Thymus (tissue), 11 donors: ENCODE measurements at regions not wholly inside any gene's neighbourhood (a gene's known extent, or its start where the extent isn't known, plus 50 kb on each side); places are given as distances from the start of the nearest gene placed in this dataset.
"Not testable (repeated sequence)": the region's sequence is repeated elsewhere in the genome, so short reads cannot be mapped to it uniquely, and the experiment has no call there.

Experiments
- DNase-seq, 9 donors: peaks; one replicate each; pipeline ENCODE4 v3.0.0-alpha.2; 2013; ENCODE audit warnings: low spot score in 9 of 9, low read depth in 6 of 9, missing footprints in 1 of 9
- H3K27ac ChIP-seq, 2 donors: one replicate each; pipeline ENCODE4 v1.5.1; 2013; ENCODE audit warnings: control low read depth in 1 of 2, low read depth in 1 of 2, low read length in 1 of 2, mild to moderate bottlenecking in 1 of 2, moderate library complexity in 1 of 2
- H3K27me3 ChIP-seq, 2 donors: one replicate each; pipeline ENCODE4 v1.5.1; 2013; ENCODE audit warnings: low read length in 1 of 2; ENCODE audit not compliant: control insufficient read depth in 2 of 2, insufficient read depth in 1 of 2
- H3K36me3 ChIP-seq, 2 donors: one replicate each; pipeline ENCODE4 v1.5.1; 2013; ENCODE audit warnings: low read length in 1 of 2, mild to moderate bottlenecking in 1 of 2, moderate library complexity in 1 of 2; ENCODE audit not compliant: control insufficient read depth in 2 of 2, insufficient read depth in 2 of 2
- H3K4me1 ChIP-seq, 2 donors: one replicate each; pipeline ENCODE4 v1.5.1; 2013; ENCODE audit warnings: low read length in 2 of 2; ENCODE audit not compliant: control insufficient read depth in 2 of 2, insufficient read depth in 2 of 2
- H3K4me3 ChIP-seq, 2 donors: one replicate each; pipeline ENCODE4 v1.5.1; 2013; ENCODE audit warnings: low read length in 2 of 2, control low read depth in 1 of 2, mild to moderate bottlenecking in 1 of 2
- H3K9me3 ChIP-seq, 2 donors: one replicate each; pipeline ENCODE4 v1.5.1; 2013; ENCODE audit warnings: low read length in 1 of 2, mild to moderate bottlenecking in 1 of 2; ENCODE audit not compliant: control insufficient read depth in 2 of 2, insufficient read depth in 1 of 2
- WGBS: extraction: QIAGEN DNeasy Blood & Tissue Kit; methylation state at CpG from one replicate; pipeline ENCODE4 v1.1.7; 2013; 5-methylcytosine and 5-hydroxymethylcytosine counted together
- donor health status: healthy.

- Histone ChIP-seq H3K27ac (no peak overlapping the region), H3K9me3 (no peaks in the 10 kb centered on the region)
- no peak for DNase-seq
Measured at GRCh38 chr14:43012817-43013216, 1406.1 kb downstream of the LRFN5 start.

GRCh38 chr14:43005807-43006206, 1399.1 kb downstream of the LRFN5 start:
- Histone ChIP-seq H3K4me3 (no peak overlapping the region), H3K27me3 (no peaks in the 10 kb centered on the region), H3K27ac (no peak overlapping the region), H3K36me3 (no peaks in the 10 kb centered on the region), H3K9me3 (peaks cover 5 to 6% of the 10 kb centered on the region in 2 donors), H3K4me1 (no peaks in the 10 kb centered on the region)
- DNase-seq = no peak
- WGBS = 79% methylated on average over 1 of the region's 1 CpG

More at GRCh38 chr14:43012817-43013216, 1406.1 kb downstream of the LRFN5 start:
- Histone ChIP-seq H3K4me3 (no peak overlapping the region), H3K36me3 (no peaks in the 10 kb centered on the region), H3K27me3 (no peaks in the 10 kb centered on the region), H3K4me1 (no peaks in the 10 kb centered on the region)
- WGBS = 94% methylated on average over 1 of the region's 1 CpG

GRCh38 chr14:43003845-43004244, 1397.2 kb downstream of the LRFN5 start:
- H3K4me1 ChIP-seq = no peaks in the 10 kb centered on the region
- no peak overlapping the region for H3K4me3 ChIP-seq
- 89% methylated on average over 3 of the region's 3 CpGs for WGBS
- DNase-seq = no peak
- H3K27ac ChIP-seq = no peak overlapping the region
- no peaks in the 10 kb centered on the region for H3K27me3 ChIP-seq
- peaks cover 5 to 6% of the 10 kb centered on the region in 2 donors for H3K9me3 ChIP-seq
- H3K36me3 ChIP-seq = no peaks in the 10 kb centered on the region

- no peaks in the 10 kb centered on the region for H3K4me1 ChIP-seq
- DNase-seq = no peak
- H3K4me3 ChIP-seq = no peak overlapping the region
- WGBS = 86% methylated on average over 3 of the region's 3 CpGs
- H3K36me3 ChIP-seq = no peaks in the 10 kb centered on the region
- H3K27me3 ChIP-seq = no peaks in the 10 kb centered on the region
- no peak overlapping the region for H3K27ac ChIP-seq
- H3K9me3 ChIP-seq = peaks cover 5 to 6% of the 10 kb centered on the region in 2 donors
Measured at GRCh38 chr14:43001731-43002130, 1395.1 kb downstream of the LRFN5 start.

GRCh38 chr14:42994051-42994736, 1387.5 kb downstream of the LRFN5 start:
- 85% methylated on average over 2 of the region's 2 CpGs for WGBS
- H3K36me3 ChIP-seq = no peaks in the 10 kb centered on the region
- H3K27ac ChIP-seq = no peak overlapping the region
- no peaks in the 10 kb centered on the region for H3K27me3 ChIP-seq
- H3K9me3 ChIP-seq = no peaks in the 10 kb centered on the region
- no peaks in the 10 kb centered on the region for H3K4me1 ChIP-seq
- H3K4me3 ChIP-seq = no peak overlapping the region
- DNase-seq = no peak

GRCh38 chr14:42992930-42993329, 1386.3 kb downstream of the LRFN5 start:
- 89% methylated on average over 1 of the region's 1 CpG for WGBS
- Histone ChIP-seq H3K9me3 (no peaks in the 10 kb centered on the region), H3K36me3 (no peaks in the 10 kb centered on the region), H3K27me3 (no peaks in the 10 kb centered on the region), H3K27ac (no peak overlapping the region), H3K4me1 (no peaks in the 10 kb centered on the region), H3K4me3 (no peak overlapping the region)
- no peak for DNase-seq

GRCh38 chr14:42980419-42980818, 1373.7 kb downstream of the LRFN5 start:
- Histone ChIP-seq H3K9me3 (no peaks in the 10 kb centered on the region), H3K4me1 (no peaks in the 10 kb centered on the region), H3K27me3 (no peaks in the 10 kb centered on the region), H3K4me3 (no peak overlapping the region), H3K27ac (no peak overlapping the region), H3K36me3 (no peaks in the 10 kb centered on the region)
- WGBS = 95% methylated on average over 1 of the region's 1 CpG
- no peak for DNase-seq

- H3K27ac ChIP-seq, H3K4me3 ChIP-seq, H3K36me3 ChIP-seq, DNase-seq, H3K27me3 ChIP-seq, H3K4me1 ChIP-seq, H3K9me3 ChIP-seq: not testable (repeated sequence)
- WGBS = 94% methylated on average over 21 of the region's 21 CpGs
Measured at GRCh38 chr14:42973171-42973570, 1366.5 kb downstream of the LRFN5 start.

GRCh38 chr14:42965512-42965911, 1358.8 kb downstream of the LRFN5 start:
- Histone ChIP-seq H3K36me3 (no peaks in the 10 kb centered on the region), H3K27me3 (no peaks in the 10 kb centered on the region), H3K4me3 (no peak overlapping the region), H3K27ac (no peak overlapping the region), H3K9me3 (no peaks in the 10 kb centered on the region), H3K4me1 (no peaks in the 10 kb centered on the region)
- no peak for DNase-seq
- 93% methylated on average over 4 of the region's 4 CpGs for WGBS
